ENCODE measurements at regions not wholly inside any gene's neighbourhood (a gene's known extent, or its start where the extent isn't known, plus 50 kb on each side); places are given as distances from the start of the nearest gene placed in this dataset.

- H3K27me3 ChIP-seq (ENCODE audit: control insufficient read depth in 1 of 2, insufficient read depth in 2 of 2, low read length in 1 of 2) = no peaks in the 10 kb centered on the region
- DNase-seq (no peak), ATAC-seq (ENCODE audit: low FRiP score) (no peak)
Measured at GRCh38 chr9:10957878-10958277, 345.1 kb upstream of the PTPRD start.

GRCh38 chr9:10961883-10962282 lies 349.1 kb upstream of the PTPRD start:
- Histone ChIP-seq H3K9me3 (ENCODE audit: control insufficient read depth, low read length) (peaks cover 2% of the 10 kb centered on the region), H3K4me1 (ENCODE audit: control insufficient read depth in 1 of 2, insufficient read depth in 2 of 2, low read length in 2 of 2) (no peaks in the 10 kb centered on the region), H3K36me3 (ENCODE audit: control insufficient read depth in 1 of 2, insufficient read depth in 2 of 2, low read length in 1 of 2) (no peaks in the 10 kb centered on the region), H3K27ac (ENCODE audit: low read depth in 1 of 2, low read length in 2 of 2) (no peak overlapping the region), H3K4me3 (ENCODE audit: low read length in 2 of 2) (no peak overlapping the region), H3K27me3 (ENCODE audit: control insufficient read depth in 1 of 2, insufficient read depth in 2 of 2, low read length in 1 of 2) (no peaks in the 10 kb centered on the region)
- intact Hi-C loops (cut with DNase I) = no loop called here
- ATAC-seq (ENCODE audit: low FRiP score) (no peak), DNase-seq (no peak)
- 87 to 92% methylated on average over 4 of the region's 4 CpGs for WGBS, 2 donors

More at GRCh38 chr9:10957878-10958277, 345.1 kb upstream of the PTPRD start:
- Histone ChIP-seq H3K9me3 (ENCODE audit: control insufficient read depth, low read length) (peaks cover 2% of the 10 kb centered on the region), H3K27ac (ENCODE audit: low read depth in 1 of 2, low read length in 2 of 2) (no peak overlapping the region), H3K4me1 (ENCODE audit: control insufficient read depth in 1 of 2, insufficient read depth in 2 of 2, low read length in 2 of 2) (no peaks in the 10 kb centered on the region), H3K4me3 (ENCODE audit: low read length in 2 of 2) (no peak overlapping the region), H3K36me3 (ENCODE audit: control insufficient read depth in 1 of 2, insufficient read depth in 2 of 2, low read length in 1 of 2) (no peaks in the 10 kb centered on the region)
- intact Hi-C loops (cut with DNase I) = no loop called here

GRCh38 chr9:10983251-10983650 lies 370.4 kb upstream of the PTPRD start:
- Histone ChIP-seq H3K9me3 (ENCODE audit: control insufficient read depth, low read length) (no peaks in the 10 kb centered on the region), H3K27me3 (ENCODE audit: control insufficient read depth in 1 of 2, insufficient read depth in 2 of 2, low read length in 1 of 2) (no peaks in the 10 kb centered on the region), H3K27ac (ENCODE audit: low read depth in 1 of 2, low read length in 2 of 2) (no peak overlapping the region), H3K4me3 (ENCODE audit: low read length in 2 of 2) (no peak overlapping the region), H3K36me3 (ENCODE audit: control insufficient read depth in 1 of 2, insufficient read depth in 2 of 2, low read length in 1 of 2) (no peaks in the 10 kb centered on the region), H3K4me1 (ENCODE audit: control insufficient read depth in 1 of 2, insufficient read depth in 2 of 2, low read length in 2 of 2) (no peaks in the 10 kb centered on the region)
- intact Hi-C loops (cut with DNase I) = no loop called here
- DNase-seq (no peak), ATAC-seq (ENCODE audit: low FRiP score) (no peak)
- WGBS, 2 donors = 91% methylated on average over 1 of the region's 1 CpG

GRCh38 chr9:10999646-11000045 lies 386.8 kb upstream of the PTPRD start:
- Histone ChIP-seq H3K4me3 (ENCODE audit: low read length in 2 of 2) (no peak overlapping the region), H3K27me3 (ENCODE audit: control insufficient read depth in 1 of 2, insufficient read depth in 2 of 2, low read length in 1 of 2) (no peaks in the 10 kb centered on the region), H3K4me1 (ENCODE audit: control insufficient read depth in 1 of 2, insufficient read depth in 2 of 2, low read length in 2 of 2) (no peaks in the 10 kb centered on the region), H3K36me3 (ENCODE audit: control insufficient read depth in 1 of 2, insufficient read depth in 2 of 2, low read length in 1 of 2) (no peaks in the 10 kb centered on the region), H3K27ac (ENCODE audit: low read depth in 1 of 2, low read length in 2 of 2) (no peak overlapping the region), H3K9me3 (ENCODE audit: control insufficient read depth, low read length) (no peaks in the 10 kb centered on the region)
- ATAC-seq (ENCODE audit: low FRiP score) (no peak), DNase-seq (no peak)
- intact Hi-C loops (cut with DNase I) = no loop called here
- 88 to 90% methylated on average over 4 of the region's 4 CpGs for WGBS, 2 donors

- intact Hi-C loops (cut with DNase I) = no loop called here
- Histone ChIP-seq H3K4me1 (ENCODE audit: control insufficient read depth in 1 of 2, insufficient read depth in 2 of 2, low read length in 2 of 2) (no peaks in the 10 kb centered on the region), H3K36me3 (ENCODE audit: control insufficient read depth in 1 of 2, insufficient read depth in 2 of 2, low read length in 1 of 2) (no peaks in the 10 kb centered on the region), H3K27me3 (ENCODE audit: control insufficient read depth in 1 of 2, insufficient read depth in 2 of 2, low read length in 1 of 2) (no peaks in the 10 kb centered on the region), H3K27ac (ENCODE audit: low read depth in 1 of 2, low read length in 2 of 2) (no peak overlapping the region), H3K9me3 (ENCODE audit: control insufficient read depth, low read length) (no peaks in the 10 kb centered on the region), H3K4me3 (ENCODE audit: low read length in 2 of 2) (no peak overlapping the region)
- no peak for ATAC-seq (ENCODE audit: low FRiP score)
- no peak for DNase-seq
Measured at GRCh38 chr9:11001546-11001945, 388.7 kb upstream of the PTPRD start.

GRCh38 chr9:11002705-11003104 lies 389.9 kb upstream of the PTPRD start:
- Histone ChIP-seq H3K27ac (ENCODE audit: low read depth in 1 of 2, low read length in 2 of 2) (no peak overlapping the region), H3K4me3 (ENCODE audit: low read length in 2 of 2) (no peak overlapping the region), H3K4me1 (ENCODE audit: control insufficient read depth in 1 of 2, insufficient read depth in 2 of 2, low read length in 2 of 2) (no peaks in the 10 kb centered on the region), H3K27me3 (ENCODE audit: control insufficient read depth in 1 of 2, insufficient read depth in 2 of 2, low read length in 1 of 2) (no peaks in the 10 kb centered on the region), H3K36me3 (ENCODE audit: control insufficient read depth in 1 of 2, insufficient read depth in 2 of 2, low read length in 1 of 2) (no peaks in the 10 kb centered on the region), H3K9me3 (ENCODE audit: control insufficient read depth, low read length) (no peaks in the 10 kb centered on the region)
- intact Hi-C loops (cut with DNase I) = no loop called here
- DNase-seq (no peak), ATAC-seq (ENCODE audit: low FRiP score) (no peak)
- 48 to 55% methylated on average over 1 of the region's 1 CpG for WGBS, 2 donors

GRCh38 chr9:11003836-11004235 lies 391.0 kb upstream of the PTPRD start:
- Histone ChIP-seq H3K36me3 (ENCODE audit: control insufficient read depth in 1 of 2, insufficient read depth in 2 of 2, low read length in 1 of 2) (no peaks in the 10 kb centered on the region), H3K4me1 (ENCODE audit: control insufficient read depth in 1 of 2, insufficient read depth in 2 of 2, low read length in 2 of 2) (no peaks in the 10 kb centered on the region), H3K27ac (ENCODE audit: low read depth in 1 of 2, low read length in 2 of 2) (no peak overlapping the region), H3K9me3 (ENCODE audit: control insufficient read depth, low read length) (no peaks in the 10 kb centered on the region), H3K4me3 (ENCODE audit: low read length in 2 of 2) (no peak overlapping the region), H3K27me3 (ENCODE audit: control insufficient read depth in 1 of 2, insufficient read depth in 2 of 2, low read length in 1 of 2) (no peaks in the 10 kb centered on the region)
- 79 to 82% methylated on average over 4 of the region's 4 CpGs for WGBS, 2 donors
- DNase-seq (no peak), ATAC-seq (ENCODE audit: low FRiP score) (no peak)
- intact Hi-C loops (cut with DNase I) = no loop called here

- Histone ChIP-seq H3K27me3 (ENCODE audit: control insufficient read depth in 1 of 2, insufficient read depth in 2 of 2, low read length in 1 of 2) (no peaks in the 10 kb centered on the region), H3K4me3 (ENCODE audit: low read length in 2 of 2) (no peak overlapping the region), H3K36me3 (ENCODE audit: control insufficient read depth in 1 of 2, insufficient read depth in 2 of 2, low read length in 1 of 2) (no peaks in the 10 kb centered on the region), H3K27ac (ENCODE audit: low read depth in 1 of 2, low read length in 2 of 2) (no peak overlapping the region), H3K9me3 (ENCODE audit: control insufficient read depth, low read length) (no peaks in the 10 kb centered on the region), H3K4me1 (ENCODE audit: control insufficient read depth in 1 of 2, insufficient read depth in 2 of 2, low read length in 2 of 2) (no peaks in the 10 kb centered on the region)
- ATAC-seq (ENCODE audit: low FRiP score) (peak; percentile 47), DNase-seq (no peak)
- intact Hi-C loops (cut with DNase I) = no loop called here
- 96 to 100% methylated on average over 7 of the region's 7 CpGs for WGBS, 2 donors
Measured at GRCh38 chr9:11011696-11012095, 398.9 kb upstream of the PTPRD start.

GRCh38 chr9:11016081-11016480 lies 403.3 kb upstream of the PTPRD start:
- 91 to 96% methylated on average over 2 of the region's 2 CpGs for WGBS, 2 donors

More at GRCh38 chr9:11016081-11016480, 403.3 kb upstream of the PTPRD start:
- no peak for ATAC-seq (ENCODE audit: low FRiP score)
- no peak for DNase-seq
- H3K27ac ChIP-seq (ENCODE audit: low read depth in 1 of 2, low read length in 2 of 2) = no peak overlapping the region
- no peak overlapping the region for H3K4me3 ChIP-seq (ENCODE audit: low read length in 2 of 2)
- no peaks in the 10 kb centered on the region for H3K9me3 ChIP-seq (ENCODE audit: control insufficient read depth, low read length)
- intact Hi-C loops (cut with DNase I) = no loop called here
- H3K36me3 ChIP-seq (ENCODE audit: control insufficient read depth in 1 of 2, insufficient read depth in 2 of 2, low read length in 1 of 2) = no peaks in the 10 kb centered on the region
- no peaks in the 10 kb centered on the region for H3K27me3 ChIP-seq (ENCODE audit: control insufficient read depth in 1 of 2, insufficient read depth in 2 of 2, low read length in 1 of 2)
- no peaks in the 10 kb centered on the region for H3K4me1 ChIP-seq (ENCODE audit: control insufficient read depth in 1 of 2, insufficient read depth in 2 of 2, low read length in 2 of 2)
